IMR-90 (cell line): ENCODE measurements at regions not wholly inside any gene's neighbourhood (a gene's known extent, or its start where the extent isn't known, plus 50 kb on each side); places are given as distances from the start of the nearest gene placed in this dataset.

Experiments used
- CEBPB ChIP-seq: IDR thresholded peaks from 2 replicates; pipeline ENCODE4 v1.6.1; 2012; ENCODE audit warnings: low read depth, low read length, improper control_type of control experiment
- MAZ ChIP-seq: IDR thresholded peaks from 2 replicates; pipeline ENCODE4 v1.6.1; 2012; ENCODE audit warnings: low read depth, mild to moderate bottlenecking, low read length, improper control_type of control experiment, moderate library complexity, borderline replicate concordance
- NFE2L2 ChIP-seq: fragments of 150-350 bp; IDR thresholded peaks from 2 replicates; pipeline ENCODE4 v1.6.1; 2016; ENCODE audit warnings: low read depth, mild to moderate bottlenecking, low read length
- TF ChIP-seq, protein P1 (sequence below): conservative IDR thresholded peaks from 2 replicates; pipeline ENCODE4 v1.5.1; 2012; ENCODE audit warnings: mild to moderate bottlenecking, low read depth, low read length, improper control_type of control experiment

DNA sequence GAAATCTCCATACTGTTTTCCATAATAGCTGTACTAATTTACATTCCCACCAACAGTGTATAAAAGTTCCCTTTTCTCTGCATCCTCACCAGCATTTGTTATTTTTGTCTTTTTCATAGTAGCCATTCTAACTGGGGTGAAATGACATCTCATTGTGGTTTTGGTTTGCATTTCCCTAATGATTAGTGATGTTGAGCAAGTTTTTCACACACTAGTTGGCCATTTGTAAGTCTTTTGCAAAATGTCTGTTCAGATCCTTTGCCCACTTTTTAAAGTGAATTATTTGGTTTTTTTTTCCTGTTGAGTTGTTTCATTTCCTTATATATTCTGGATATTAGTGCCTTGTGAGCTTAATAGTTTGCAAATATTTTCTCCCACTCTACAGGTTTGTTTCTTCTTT lies 101.0 kb upstream of the NFE2L3 start:
- no peak for TF ChIP-seq MAZ
- no peak for TF ChIP-seq NFE2L2
- TF ChIP-seq, protein P1, sequence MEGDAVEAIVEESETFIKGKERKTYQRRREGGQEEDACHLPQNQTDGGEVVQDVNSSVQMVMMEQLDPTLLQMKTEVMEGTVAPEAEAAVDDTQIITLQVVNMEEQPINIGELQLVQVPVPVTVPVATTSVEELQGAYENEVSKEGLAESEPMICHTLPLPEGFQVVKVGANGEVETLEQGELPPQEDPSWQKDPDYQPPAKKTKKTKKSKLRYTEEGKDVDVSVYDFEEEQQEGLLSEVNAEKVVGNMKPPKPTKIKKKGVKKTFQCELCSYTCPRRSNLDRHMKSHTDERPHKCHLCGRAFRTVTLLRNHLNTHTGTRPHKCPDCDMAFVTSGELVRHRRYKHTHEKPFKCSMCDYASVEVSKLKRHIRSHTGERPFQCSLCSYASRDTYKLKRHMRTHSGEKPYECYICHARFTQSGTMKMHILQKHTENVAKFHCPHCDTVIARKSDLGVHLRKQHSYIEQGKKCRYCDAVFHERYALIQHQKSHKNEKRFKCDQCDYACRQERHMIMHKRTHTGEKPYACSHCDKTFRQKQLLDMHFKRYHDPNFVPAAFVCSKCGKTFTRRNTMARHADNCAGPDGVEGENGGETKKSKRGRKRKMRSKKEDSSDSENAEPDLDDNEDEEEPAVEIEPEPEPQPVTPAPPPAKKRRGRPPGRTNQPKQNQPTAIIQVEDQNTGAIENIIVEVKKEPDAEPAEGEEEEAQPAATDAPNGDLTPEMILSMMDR: no peak
- TF ChIP-seq CEBPB: no peak
